ENCODE measurements at regions not wholly inside any gene's neighbourhood (a gene's known extent, or its start where the extent isn't known, plus 50 kb on each side); places are given as distances from the start of the nearest gene placed in this dataset.
"Not testable (repeated sequence)": the region's sequence is repeated elsewhere in the genome, so short reads cannot be mapped to it uniquely, and the experiment has no call there.

GRCh38 chr3:118628704-118629341 lies 405.8 kb downstream of the IGSF11 start:
- DNase-seq (ENCODE audit: low spot score), result peak; percentile 57
- in situ Hi-C loops (cut with HindIII; ENCODE audit: low sequenced_read_pairs), result no loop called here

GRCh38 chr3:118629821-118630220 lies 404.8 kb downstream of the IGSF11 start:
- in situ Hi-C loops (cut with HindIII; ENCODE audit: low sequenced_read_pairs), result no loop called here
- no peak for DNase-seq (ENCODE audit: low spot score)

- in situ Hi-C loops (cut with HindIII; ENCODE audit: low sequenced_read_pairs), result no loop called here
- no peak for DNase-seq (ENCODE audit: low spot score)
Measured at GRCh38 chr3:118635711-118636110, 398.9 kb downstream of the IGSF11 start.

- DNase-seq (ENCODE audit: low spot score), result no peak
Measured at GRCh38 chr3:118636841-118637240, 397.8 kb downstream of the IGSF11 start.

GRCh38 chr3:118637846-118638245 lies 396.8 kb downstream of the IGSF11 start:
- DNase-seq (ENCODE audit: low spot score), result no peak
- in situ Hi-C loops (cut with HindIII; ENCODE audit: low sequenced_read_pairs), result no loop called here

More at GRCh38 chr3:118636841-118637240, 397.8 kb downstream of the IGSF11 start:
- in situ Hi-C loops (cut with HindIII; ENCODE audit: low sequenced_read_pairs), result no loop called here

DNA sequence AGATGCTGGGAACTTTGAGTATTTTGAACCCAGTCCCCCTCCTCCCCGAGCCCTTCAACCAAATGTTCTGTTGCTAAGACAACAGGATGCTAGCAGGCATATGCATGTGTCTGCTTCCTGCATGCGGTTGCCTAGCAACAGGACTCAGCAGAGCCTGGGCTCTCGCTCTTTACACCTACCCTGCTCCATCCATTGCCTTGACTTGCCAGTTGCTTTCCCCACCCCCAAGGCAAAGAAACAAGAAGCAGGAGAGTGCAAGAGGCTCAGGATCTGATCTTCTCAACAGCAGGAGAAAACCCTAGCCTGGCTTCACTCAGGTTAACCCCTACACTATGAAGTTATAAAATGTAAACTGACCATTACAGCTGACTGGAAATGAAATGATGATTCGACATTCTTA lies 393.0 kb downstream of the IGSF11 start:
- in situ Hi-C loops (cut with HindIII; ENCODE audit: low sequenced_read_pairs), result no loop called here
- DNase-seq (ENCODE audit: low spot score), result peak; percentile 14

- no peak for DNase-seq (ENCODE audit: low spot score)
- in situ Hi-C loops (cut with HindIII; ENCODE audit: low sequenced_read_pairs), result no loop called here
Measured at GRCh38 chr3:118671192-118671591, 363.5 kb downstream of the IGSF11 start.

- no peak for DNase-seq (ENCODE audit: low spot score)
- in situ Hi-C loops (cut with HindIII; ENCODE audit: low sequenced_read_pairs), result no loop called here
Measured at GRCh38 chr3:118675305-118675704, 359.3 kb downstream of the IGSF11 start.

- DNase-seq (ENCODE audit: low spot score); in situ Hi-C loops (cut with HindIII; ENCODE audit: low sequenced_read_pairs): not testable (repeated sequence)
Measured at GRCh38 chr3:118678663-118679062, 356.0 kb downstream of the IGSF11 start.

GRCh38 chr3:118682921-118683320 lies 351.7 kb downstream of the IGSF11 start:
- in situ Hi-C loops (cut with HindIII; ENCODE audit: low sequenced_read_pairs), result no loop called here
- no peak for DNase-seq (ENCODE audit: low spot score)

GRCh38 chr3:118683636-118684035 lies 351.0 kb downstream of the IGSF11 start:
- DNase-seq (ENCODE audit: low spot score), result no peak
- in situ Hi-C loops (cut with HindIII; ENCODE audit: low sequenced_read_pairs), result no loop called here

GRCh38 chr3:118688396-118688884 lies 346.2 kb downstream of the IGSF11 start:
- in situ Hi-C loops (cut with HindIII; ENCODE audit: low sequenced_read_pairs), result no loop called here

GRCh38 chr3:118692416-118692815 lies 342.2 kb downstream of the IGSF11 start:
- in situ Hi-C loops (cut with HindIII; ENCODE audit: low sequenced_read_pairs), result no loop called here

More at GRCh38 chr3:118688396-118688884, 346.2 kb downstream of the IGSF11 start:
- no peak for DNase-seq (ENCODE audit: low spot score)

DNA sequence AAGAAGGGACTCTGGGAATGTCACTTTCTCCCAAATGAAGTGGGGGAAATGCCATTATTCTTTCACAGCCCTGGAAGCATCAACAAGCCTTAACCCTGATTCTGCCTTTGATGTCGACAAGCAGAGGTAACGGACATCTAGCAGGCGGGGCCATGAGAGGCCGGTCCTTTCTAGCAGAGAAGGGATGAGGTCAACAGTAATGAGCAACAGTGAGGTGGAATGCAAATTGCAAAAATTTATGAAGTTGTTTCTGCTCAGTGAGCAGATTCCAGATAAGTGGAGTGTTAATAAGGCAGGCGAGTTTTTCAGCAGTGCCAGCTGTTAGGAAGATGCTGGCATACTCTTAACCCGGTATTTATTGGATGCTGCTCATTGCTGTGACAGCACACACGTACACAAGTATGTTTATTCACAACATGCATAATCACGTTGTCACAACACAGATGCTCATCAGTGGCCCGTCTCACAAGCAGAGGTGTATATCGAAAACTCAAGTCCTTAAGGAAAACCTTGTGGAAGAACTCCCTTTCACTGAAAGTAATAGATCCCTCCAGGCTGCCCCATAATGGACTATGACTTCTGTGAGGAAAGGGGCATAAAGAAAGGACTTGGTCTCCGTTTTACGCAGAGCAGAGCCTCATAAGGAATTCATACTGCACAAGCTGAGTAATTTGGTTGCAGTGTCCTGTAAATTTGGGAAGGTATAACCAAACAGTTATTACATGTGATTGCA lies 329.0 kb downstream of the IGSF11 start:
- in situ Hi-C loops (cut with HindIII; ENCODE audit: low sequenced_read_pairs), result no loop called here
- no peak for DNase-seq (ENCODE audit: low spot score)

More at GRCh38 chr3:118692416-118692815, 342.2 kb downstream of the IGSF11 start:
- no peak for DNase-seq (ENCODE audit: low spot score)

DNA sequence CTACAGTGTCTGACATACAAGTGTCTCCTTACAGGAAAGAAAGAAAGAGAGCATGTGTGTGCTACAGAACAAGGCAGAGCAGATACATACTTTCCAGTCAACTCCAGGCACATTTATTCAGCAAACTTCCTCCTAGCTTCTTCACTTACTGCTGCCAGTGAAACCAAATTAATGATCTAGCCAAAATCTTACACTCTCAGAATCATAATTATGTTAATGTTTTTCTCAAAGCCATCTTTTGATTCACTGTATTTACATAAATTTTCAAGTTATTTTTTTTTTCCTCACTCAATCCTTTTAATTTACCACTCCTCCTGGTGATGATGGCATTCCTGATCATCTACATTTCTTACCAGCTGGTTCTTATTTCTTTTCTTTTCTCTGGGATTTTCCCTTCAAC lies 326.7 kb downstream of the IGSF11 start:
- no peak for DNase-seq (ENCODE audit: low spot score)
- in situ Hi-C loops (cut with HindIII; ENCODE audit: low sequenced_read_pairs), result no loop called here

- DNase-seq (ENCODE audit: low spot score), result no peak
- in situ Hi-C loops (cut with HindIII; ENCODE audit: low sequenced_read_pairs), result no loop called here
Measured at GRCh38 chr3:118710532-118710931, 324.1 kb downstream of the IGSF11 start.

GRCh38 chr3:118713502-118714207 lies 321.0 kb downstream of the IGSF11 start:
- in situ Hi-C loops (cut with HindIII; ENCODE audit: low sequenced_read_pairs), result no loop called here
- no peak for DNase-seq (ENCODE audit: low spot score)

- in situ Hi-C loops (cut with HindIII; ENCODE audit: low sequenced_read_pairs), result no loop called here
- no peak for DNase-seq (ENCODE audit: low spot score)
Measured at GRCh38 chr3:118714800-118715199, 319.8 kb downstream of the IGSF11 start.

DNA sequence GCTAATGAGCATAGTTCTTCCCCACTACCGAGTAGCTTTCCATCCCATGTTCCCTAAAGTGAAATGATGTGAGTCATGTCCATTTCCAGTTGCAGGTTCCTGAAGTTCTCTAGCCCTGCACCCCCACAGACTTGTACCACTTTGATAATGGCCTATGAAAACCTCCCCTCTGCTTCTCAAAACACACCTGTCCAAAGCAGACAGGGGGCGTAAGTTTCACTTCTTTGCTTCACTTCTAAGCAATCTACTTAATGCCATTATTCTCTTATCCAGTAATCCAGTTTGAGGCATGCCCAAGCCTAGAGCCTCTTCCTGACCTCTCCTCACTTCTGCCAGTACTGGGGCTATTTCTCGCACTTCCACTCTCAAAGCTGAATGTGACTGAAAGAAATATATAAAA lies 305.1 kb downstream of the IGSF11 start:
- in situ Hi-C loops (cut with HindIII; ENCODE audit: low sequenced_read_pairs), result no loop called here

GRCh38 chr3:118734664-118735063 lies 300.0 kb downstream of the IGSF11 start:
- in situ Hi-C loops (cut with HindIII; ENCODE audit: low sequenced_read_pairs), result no loop called here

More for the DNA sequence above, 305.1 kb downstream of the IGSF11 start:
- DNase-seq (ENCODE audit: low spot score), result no peak

More at GRCh38 chr3:118734664-118735063, 300.0 kb downstream of the IGSF11 start:
- no peak for DNase-seq (ENCODE audit: low spot score)

Data from G401 (cell line).